ENCODE measurements at regions not wholly inside any gene's neighbourhood (a gene's known extent, or its start where the extent isn't known, plus 50 kb on each side); places are given as distances from the start of the nearest gene placed in this dataset.

DNA sequence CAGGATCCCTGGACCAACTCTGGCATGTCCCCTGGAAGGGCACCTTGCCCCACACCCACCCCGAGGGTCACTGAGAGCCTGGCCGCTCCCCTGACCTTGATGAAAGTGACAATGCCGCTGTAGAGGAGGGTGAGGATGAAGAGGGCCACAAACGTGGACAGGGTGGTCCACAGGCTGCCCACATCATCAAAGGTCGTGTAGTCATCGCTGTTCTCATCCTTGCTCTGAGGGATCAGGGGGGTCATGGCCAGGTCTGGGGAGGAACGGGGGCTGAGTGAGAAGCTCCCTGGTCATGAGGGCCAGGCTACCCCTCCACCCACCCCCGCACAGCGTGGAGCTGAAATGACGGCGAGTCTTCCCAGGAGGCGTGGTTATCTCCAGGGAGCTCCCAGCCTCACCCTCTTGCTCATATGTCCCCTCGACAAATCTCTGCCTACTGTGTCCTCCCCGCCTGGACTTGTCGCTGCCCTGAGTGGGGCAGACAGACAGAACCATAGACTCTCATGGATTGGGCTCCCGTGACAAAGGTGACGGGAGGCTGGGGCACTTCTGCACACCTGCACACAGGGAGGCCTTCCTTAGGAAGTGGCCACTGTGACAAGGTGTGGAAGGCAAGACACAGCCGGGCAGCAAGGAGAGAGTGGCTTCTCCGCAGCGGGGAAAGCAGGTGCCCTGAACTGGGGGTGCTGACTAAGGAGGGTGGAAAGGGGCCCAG is 311.1 kb downstream of the TMEM121 start:
- DNase-seq: no peak

DNA sequence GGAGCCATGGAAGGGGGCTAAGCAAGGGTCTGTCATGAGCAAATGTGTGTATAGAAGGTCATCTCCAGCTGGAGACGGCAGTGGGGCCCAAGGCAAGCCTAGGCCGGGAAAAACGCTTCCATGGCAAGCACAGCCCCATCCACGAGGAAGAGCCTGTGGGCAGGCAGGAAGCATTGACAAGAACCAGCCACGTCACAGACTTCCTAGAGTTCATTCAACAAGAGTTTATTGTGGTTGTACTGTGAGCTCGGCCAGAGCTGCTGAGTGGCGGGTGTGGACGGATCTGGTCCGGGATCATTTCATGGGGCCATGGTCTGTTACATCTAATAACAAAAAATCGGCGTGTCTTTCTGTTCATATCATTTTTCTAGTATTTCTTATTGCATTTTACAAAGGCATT is 311.7 kb downstream of the TMEM121 start:
- no peak for DNase-seq

DNA sequence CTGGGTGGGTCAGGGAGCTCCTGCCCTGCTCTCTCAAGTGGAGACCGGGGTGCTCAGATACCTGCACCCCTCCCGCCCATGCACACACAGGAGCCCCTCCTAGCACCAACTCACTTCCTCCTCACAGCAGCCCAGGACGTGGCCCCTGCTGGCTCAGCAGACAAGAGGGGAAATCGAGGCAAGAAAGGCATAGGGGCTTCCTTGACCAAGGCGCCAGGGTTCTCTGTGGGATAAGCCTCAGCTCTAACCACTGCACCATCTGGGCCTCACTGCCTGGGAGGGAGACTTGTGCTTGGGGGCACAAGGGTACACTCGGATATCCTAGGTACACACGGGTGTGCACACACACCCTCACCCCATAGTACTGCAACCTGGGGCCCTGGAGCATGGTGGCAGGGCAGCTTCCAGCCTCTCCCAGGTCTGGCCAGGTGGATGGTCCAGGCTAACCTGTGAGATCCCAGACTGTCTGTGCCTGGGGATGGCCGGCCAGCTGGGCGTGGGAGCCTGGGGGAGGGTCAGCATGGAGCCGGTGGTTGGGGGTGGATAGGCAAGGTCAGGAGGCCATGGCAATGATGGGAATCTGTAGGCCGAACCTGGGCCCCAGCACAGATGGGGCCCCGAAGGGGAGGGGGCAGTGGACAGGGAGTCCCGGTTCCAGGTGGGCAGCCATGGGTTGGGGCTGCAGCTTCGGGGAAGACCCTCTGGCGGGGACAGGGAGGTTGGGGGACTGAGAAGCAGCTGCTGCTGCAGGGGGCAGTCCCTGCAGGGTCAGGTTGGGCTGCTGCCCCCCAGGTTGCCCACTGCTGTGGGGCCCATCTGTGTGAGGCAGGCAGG is 312.4 kb downstream of the TMEM121 start:
- no peak for DNase-seq

DNA sequence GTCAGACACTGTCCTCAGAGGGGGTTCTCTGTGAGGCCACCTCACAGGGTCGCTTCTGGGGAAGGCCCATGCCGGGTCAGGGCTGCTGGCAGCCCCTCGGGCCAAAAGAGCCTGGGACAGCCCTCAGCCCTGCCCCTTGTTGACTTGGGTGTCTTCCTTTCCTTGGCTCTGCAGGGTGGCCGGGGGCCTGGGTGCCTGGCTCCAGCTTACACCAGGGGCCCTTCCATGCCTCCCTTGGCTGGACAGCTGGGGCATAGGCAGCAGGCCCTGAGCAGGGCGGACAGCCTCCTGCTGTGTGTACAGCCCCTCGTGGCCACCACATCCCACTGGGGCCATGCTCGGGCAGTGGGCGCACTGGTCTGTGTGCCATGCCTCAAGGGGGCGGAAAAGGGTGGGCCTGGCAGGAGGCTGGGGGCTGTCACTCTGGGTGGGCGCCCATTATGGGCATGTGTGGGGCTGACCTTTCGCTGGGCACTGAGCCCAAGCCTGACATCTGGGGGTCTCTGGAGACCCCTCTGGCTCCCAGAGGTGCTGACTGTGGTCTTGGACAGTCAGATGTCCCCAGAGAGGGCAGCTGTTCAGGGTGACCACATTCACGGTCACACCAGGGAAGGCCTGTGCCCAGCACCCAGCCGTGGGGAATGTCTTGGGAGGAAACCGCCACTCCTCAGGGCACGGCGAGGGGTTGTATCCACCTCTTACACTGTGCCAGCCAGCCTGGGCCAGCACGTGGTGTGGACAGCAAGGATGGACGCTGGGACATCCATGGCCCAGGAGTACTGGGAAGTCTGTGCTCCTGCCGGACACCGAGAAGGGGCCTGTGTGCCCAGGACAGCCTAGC is 313.3 kb downstream of the TMEM121 start:
- no peak for DNase-seq

DNA sequence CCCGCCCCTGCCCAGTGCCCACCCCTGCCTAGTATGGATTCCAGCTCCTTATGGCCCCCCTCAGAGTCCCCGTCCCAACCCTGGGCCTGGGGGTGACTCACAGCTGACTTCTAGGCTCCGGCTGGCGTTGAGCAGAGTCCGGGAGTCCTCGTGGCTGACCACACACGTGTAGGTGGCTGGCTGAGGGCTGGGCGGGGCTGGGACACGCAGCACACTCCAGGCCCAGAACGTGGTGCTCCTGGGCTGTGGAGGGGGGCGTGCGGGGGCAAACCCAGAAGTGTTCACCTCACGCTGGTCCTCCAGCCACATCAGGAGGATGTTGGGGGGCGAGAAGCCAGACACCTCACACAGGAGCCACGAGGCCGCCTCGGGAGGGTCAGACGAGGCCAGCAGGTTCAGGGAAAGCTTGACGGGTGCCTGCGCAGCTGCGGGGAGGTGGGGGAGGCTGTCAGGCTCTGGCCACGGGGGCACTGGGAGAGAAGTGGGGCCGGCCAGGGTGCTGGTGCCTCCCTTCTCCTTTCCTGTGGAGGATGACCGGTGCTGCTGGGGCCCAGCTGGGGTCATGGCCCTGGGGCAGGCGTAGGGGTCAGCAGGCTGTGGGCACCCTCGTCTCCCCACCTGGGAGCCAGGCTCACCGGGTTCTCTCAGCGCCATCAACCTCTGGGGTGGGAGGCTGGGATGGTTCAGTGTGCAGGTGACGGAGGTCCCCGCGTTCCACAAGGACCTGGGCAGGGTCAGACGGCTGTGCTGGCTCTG is 314.1 kb downstream of the TMEM121 start:
- DNase-seq: no peak

DNA sequence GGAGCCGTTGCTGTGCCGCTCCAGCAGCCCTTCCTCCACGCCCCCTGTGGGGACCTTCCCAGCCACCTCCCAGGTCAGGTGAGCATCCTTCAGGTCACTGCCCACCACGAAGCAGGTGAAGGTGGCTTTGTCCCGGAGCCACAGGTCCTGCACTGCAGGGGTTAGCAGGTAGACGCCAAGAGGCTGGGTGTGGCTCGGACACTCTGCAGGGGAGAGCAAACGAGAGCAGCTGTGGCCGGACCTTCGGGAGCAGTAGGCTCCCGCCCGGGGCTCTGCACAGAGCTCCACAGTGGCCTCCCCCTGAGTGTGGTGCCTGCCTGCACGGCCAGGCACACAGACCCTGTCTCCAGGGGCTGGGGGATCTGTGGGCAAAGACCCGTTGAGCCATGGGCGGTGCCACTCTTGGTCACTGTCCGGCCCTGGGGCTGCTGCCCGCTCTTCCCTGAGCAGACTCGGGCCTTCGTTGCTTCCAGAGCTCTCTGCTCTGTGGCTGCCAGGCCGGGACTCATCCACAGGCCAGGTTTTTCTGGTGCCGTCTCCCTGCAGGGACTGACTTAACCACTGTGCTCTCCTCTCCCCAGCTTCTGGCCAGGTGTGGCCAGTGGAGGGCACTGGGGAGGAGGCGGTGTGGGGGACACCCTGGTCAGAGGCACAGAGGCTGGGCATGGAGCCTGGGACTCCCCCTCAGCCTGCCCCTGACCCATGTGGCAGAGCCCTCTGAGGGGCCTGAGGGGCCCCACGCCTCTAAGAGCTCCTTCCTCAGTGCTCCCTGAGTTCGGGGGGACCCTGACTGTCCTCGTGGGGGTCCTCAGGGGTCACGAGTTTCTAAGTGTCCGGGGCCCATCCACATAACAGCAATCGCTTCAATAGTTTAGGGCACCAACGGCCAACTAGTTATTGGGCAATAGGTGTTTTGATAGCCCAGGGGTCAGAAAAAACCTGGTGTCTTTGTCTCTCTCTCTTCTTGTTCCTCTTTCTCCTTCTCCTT is 314.9 kb downstream of the TMEM121 start:
- no peak for DNase-seq

DNA sequence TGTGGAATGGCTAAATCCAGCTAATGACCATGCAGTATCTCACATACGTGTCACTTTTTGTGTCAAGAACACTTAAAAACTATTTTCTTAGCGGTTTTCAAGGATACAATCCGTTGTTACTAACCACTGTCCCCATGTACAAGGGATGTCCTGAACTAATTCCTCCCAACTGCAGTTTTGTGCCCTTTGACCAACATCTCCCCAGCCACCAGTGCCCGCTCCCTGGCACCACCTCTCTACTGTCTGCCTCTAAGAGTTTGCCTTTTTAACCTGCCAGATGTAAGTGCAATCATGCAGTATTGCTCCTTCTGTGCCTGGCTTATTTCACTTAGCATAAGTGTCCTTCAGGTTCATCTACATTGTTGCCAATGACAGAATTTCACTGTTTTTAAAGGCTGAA is 315.7 kb downstream of the TMEM121 start:
- no peak for DNase-seq

DNA sequence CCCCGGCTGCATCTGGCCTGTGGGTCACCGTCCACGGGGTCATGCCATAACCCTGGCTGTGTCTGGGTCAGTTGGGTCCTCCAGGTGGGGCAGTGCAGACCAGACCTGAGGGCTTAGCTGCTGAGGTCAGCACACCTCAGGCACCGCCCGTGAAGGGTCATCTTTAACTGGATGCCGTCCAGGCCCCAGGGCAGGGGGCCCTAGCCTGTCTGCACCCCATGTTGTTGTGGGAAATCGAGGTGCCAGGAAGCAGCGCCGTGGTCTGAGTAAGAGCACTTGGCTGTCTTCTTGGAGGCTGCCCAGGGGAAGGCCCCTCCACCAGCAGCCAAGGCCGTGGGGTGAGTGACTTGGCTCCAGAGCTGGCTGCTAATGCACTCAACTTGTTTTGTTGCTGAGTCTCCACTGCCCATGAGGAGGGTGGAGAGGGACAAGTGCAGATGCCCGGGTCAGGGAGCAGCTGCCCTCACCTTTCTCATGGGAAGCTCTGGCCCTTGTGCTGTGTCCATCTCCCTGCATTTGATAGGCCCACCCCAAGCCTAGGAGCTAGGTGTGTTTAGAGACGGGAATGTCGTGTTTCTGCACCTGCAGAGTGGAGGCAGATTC is 317.2 kb downstream of the TMEM121 start:
- DNase-seq: no peak

DNA sequence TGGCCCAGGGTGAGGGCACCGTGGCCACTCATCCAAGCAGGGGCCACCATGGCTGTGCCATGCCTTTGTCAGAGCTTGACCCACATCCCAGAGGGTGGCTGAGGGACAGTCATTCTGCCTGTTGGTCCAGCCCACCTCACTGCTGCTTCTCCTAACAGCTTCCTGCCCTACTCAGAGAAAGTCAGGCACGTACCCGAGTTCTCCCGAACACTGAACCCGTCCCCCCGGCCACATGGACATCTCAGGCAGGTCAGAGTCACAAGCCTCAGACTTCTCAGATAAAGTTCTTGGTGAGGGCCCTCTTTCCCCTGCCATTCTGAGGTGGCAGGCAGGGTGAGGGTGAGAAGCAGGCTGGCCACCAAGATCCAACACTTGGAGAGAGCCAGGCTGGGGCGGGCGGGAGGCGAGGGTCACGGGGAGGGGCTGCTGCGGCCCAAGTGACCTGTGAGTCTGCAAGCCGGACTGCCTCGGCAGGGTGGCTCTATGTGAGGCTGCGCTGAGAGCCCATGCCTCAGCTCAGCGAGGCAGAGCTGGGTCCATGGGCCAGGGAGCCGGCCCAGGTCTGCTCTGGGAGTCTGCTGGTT is 317.8 kb downstream of the TMEM121 start:
- no peak for DNase-seq

DNA sequence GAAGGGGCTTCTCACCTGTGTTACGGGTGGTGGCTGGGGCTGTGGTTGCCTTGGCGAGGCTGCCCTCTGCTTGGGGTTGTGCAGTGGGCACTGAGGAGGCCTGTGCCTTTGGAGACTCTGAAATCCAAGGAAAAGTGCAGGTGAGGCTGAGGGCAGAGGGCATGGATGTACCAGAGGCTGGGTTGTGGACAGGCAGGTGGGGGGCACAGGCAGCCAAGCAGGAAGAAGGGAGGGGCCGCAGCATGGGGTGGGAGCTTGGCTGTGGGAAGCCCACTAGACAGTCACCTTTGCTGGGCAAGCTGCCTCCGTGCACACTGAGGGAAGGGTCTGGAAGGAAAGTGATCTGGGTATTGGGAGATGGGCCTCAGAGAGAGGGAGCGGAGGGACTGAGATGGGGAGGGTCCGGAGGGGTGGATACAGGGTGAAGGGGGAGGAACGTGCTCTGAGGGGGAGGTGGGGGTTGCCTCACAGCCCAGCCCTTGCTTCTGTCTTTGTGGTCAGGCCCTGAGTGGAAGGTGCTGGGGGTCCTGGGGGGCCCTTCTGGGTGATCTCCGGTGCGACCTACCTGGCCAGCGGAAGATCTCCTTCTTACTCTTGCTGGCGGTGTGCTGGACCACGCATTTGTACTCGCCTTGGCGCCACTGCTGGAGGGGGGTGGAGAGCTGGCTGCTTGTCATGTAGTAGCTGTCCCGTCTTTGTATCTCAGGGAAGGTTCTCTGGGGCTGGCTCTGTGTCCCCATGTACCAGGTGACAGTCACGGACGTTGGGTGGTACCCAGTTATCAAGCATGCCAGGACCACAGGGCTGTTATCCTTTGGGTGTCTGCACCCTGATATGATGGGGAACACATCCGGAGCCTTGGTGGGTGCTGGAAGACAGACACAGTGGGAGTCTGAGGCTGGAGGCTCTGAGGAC is 318.7 kb downstream of the TMEM121 start:
- no peak for DNase-seq

DNA sequence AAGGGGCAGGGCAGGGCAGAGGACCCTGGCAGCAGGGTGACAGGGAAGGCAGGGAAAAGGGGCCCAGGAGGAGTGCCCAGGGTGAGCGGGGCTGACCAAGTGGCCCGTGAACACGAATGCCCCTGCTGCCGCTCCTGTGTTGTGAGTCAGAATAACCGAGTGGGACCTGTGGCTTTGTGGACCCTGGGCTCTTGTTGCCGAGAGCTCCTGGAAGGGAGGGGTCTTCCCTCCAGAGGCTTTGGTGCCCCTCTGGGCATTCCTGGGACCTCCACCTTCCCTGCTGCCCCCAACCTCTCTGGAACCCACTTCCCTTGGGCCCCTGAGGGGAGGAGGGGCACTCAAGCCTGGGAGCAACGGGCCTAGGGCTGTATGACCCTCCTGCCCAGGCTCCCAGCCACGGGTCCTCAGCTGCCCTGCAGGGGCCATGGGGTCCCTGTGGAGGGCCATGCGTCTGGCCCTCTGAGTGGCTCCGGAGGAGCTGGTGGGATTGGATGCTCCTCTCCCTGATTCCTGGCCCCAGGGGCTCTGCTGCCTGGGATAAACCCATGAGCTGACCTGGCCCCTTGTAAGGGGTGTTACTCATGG is 319.4 kb downstream of the TMEM121 start:
- no peak for DNase-seq

DNA sequence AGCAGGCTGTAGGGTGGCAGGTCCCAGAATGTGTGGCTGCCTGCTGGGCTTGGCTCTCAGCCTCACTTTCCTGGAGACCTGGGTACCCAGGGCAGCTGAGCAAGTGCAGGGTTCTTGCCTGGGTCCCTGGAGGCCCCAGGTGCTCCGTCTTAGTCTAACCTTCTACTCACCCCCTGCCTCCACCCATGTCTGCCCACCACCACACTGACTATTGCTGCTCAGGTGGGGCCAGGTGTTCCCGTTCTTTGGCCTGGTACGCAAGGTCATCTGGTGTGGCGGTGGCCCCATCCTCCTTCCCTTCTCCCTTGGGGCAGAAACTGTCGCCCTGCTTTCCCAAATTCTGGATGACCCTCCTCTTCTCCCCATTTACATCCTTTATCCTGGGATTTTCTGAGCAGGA is 319.9 kb downstream of the TMEM121 start:
- DNase-seq: no peak

DNA sequence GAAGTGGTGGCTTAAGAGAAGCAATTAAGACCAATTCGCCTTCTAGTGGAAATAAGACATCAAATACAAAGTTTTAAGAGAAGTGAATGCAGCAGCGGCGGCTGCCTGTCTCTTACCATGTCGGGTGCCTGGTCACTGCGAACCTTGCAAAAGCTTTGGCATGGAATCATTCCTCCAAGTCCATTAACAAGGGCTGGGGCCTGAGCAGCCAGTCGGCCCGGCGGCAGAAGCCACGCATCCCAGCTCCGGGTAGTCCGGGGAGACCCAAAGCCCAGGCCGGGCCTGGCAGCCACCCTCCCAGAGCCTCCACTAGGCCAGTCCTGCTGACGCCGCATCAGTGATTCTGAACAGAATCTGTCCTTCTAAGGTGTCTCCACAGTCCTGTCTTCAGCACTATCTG is 321.0 kb downstream of the TMEM121 start:
- no peak for DNase-seq

DNA sequence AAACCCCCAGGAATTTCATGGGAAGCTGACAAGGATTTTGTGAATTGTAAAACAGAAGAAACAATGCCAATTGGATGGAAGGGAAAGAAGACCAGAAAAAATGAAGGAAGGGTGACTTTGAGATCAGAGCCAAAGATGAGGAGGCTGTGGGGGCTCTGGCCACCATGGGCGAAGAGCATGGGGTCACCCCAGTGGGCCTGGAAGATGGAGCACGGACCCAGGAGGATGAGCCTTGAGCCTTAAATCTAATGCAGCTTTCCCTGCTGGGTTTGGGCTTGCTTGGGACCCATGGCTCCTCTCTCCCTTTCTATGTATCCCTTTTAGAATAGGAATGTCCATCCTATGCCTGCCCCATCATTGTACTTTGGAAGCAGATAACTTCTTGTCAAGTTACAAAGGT is 322.2 kb downstream of the TMEM121 start:
- no peak for DNase-seq

DNA sequence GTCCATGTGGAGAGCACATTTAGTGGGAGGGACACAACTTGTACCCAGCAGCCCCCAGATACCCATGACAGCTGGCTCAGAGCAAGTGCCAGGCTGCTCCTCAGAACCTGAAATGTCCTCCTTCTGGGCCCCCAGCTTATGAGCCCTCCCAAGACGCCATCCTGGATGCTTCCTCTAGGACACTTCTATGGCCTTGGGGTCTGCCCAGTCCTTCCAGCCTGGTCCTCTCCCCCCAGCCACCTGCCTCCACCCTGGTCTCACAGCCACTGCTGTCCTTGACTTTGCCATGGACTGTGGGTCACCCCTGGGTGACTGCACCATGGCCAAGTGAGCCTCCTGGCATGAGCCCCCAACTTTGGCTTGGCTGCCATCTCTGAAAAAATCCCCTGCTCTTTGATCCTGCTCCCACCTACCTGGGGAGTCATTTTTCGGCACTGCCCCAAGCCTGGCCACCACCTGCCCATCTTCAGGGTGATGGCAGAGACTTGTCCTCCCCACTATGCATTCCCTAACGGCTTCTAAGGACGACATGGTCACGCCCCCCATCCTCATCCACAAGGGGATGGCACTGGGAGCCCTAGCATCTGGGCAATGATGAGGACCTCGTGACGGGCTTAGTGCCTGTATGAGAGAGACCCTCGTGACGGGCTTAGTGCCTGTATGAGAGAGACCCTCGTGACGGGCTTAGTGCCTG is 323.7 kb downstream of the TMEM121 start:
- no peak for DNase-seq

DNA sequence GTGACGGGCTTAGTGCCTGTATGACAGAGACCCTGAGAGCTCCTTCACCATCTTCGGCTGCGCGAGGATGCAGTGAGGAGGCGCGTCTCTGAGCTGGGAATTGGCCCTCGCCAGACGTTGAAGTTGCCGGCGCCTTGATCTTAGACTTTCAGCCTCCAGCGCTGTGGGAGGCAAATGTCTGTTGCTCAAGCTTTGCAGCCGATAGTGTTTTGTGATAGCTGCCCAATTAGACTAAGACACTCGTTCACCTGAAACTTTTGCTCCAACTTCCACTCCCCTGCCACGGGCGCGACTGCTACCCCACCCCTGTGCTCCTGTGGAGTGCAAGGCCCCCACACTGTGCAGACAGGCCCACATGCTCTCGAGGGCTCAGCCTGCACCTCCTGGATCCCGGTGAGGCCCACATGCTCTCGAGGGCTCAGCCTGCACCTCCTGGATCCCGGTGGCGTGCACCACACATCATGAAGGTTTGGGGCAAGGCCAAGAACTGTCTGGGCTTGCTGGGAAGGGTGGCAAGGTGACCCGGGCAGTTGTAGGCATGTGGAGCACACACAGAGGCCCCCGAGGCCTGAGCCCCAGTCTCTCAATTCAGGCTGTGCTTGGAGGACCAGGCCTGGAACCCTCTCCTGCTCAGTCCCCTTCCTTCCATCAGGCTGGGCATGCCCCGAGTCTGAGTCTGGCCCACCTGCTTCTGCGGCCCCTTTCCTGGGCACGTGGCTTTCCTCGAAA is 324.6 kb downstream of the TMEM121 start:
- no peak for DNase-seq

DNA sequence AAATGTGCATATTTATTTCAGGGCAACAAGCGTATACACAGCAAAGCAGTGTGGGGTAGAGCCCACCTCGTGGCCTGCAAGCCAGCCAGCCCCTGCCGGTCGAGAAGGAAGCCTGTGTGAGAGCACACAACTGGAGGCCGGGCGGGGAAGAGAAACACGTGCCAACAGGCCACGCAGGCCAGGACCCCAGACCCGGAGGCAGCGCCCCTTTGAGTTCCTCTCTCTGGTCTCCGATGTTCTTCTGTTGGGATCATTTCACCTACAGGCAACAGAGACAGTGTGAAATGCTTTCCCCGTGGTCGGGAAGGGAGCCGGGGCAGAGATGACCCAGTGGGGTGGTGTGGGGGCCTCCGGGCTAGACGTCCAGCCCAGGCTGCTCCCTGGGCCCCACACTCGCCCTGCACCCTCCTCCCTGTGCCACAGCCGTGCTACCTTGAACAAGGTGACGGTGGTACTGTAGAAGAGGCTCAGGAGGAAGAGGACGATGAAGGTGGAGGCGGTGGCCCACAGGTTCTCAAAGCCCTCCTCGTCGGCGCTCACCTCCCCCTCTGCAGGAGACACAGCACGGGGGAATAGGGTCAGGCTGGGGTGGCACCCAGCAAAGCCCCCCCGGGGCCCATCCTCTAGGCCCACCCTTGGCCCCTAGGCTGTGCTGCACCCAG is 325.5 kb downstream of the TMEM121 start:
- no peak for DNase-seq
